ENCODE measurements at regions not wholly inside any gene's neighbourhood (a gene's known extent, or its start where the extent isn't known, plus 50 kb on each side); places are given as distances from the start of the nearest gene placed in this dataset.
A peak's percentile ranks its signal among the peaks of the same experiment; 100 is the strongest.
"Not testable (repeated sequence)": the region's sequence is repeated elsewhere in the genome, so short reads cannot be mapped to it uniquely, and the experiment has no call there.

DNA sequence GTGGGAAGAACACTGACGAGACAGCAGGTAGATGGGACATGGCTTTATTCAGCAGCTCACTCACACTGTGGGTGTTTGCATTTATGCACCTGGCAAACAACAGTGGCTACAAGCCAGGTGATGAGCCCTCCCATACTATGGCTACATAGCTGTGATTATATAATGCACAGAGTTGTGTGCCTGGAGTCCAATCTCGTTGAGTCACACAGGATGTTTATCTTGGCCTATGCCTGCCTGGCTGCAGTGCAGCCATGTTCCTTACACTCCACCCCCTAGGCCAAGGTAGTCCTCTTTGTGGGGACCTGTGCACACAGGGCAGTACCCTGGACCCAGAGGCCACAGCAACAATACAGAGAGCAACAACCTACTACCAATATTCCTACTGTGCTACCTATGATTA, 1643.8 kb downstream of the MRPL39 start:
- DNase-seq (ENCODE audit: low read depth in 2 of 3, low spot score in 2 of 3) = no peak

DNA sequence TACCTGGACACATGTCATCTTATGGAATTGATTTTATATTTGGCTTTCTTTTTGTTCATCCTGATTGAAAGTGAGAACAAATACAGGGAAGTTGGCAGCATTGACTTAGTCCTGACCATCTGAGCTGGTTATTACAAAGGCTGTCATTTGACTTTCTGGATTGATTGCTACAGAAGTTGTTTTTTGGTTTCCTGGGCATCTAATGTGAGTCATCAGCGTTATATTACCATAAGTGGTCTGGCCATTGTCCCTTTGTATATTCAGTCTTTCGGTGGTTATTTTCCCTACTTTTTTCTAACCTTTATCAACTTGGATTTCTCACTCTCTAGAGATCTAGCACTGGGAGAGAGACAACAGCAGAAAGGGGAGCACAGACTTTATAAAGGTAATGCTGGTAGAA, 1646.5 kb downstream of the MRPL39 start:
- no peak for DNase-seq (ENCODE audit: low read depth in 2 of 3, low spot score in 2 of 3)

DNA sequence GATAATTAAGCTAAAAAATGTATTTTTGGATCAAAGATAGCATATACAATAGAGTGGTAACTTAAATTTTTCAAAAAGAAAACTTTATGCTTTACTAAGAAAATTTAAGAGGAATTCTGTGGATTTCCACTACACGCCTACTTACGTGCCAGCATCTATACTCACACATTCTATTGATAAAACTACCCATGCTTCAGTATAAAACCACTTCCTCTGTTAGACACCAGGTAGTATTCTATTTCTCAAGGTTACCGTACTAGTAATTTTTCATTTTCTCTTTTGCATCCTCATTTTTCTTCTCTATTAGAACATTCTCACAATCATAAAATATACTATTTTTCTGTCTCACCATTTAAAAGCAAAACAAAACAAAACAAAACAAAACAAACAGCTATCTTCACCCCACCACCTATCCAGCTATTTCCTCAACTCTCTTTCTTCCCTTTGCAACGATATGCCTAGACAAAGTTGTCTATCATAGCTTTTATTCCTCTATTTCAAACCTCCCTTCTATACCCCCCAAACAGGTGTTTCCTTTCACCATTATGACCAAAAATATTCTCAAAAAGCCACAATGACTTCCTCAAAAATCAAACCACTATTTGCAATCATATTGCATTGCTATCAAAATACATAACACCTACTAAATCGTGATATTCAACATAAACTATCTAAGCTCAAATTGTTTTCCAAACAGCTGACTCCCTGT, 1652.0 kb downstream of the MRPL39 start:
- DNase-seq (ENCODE audit: low read depth in 2 of 3, low spot score in 2 of 3) = peak in 2 of 3 donors; percentile 36 to 80

DNA sequence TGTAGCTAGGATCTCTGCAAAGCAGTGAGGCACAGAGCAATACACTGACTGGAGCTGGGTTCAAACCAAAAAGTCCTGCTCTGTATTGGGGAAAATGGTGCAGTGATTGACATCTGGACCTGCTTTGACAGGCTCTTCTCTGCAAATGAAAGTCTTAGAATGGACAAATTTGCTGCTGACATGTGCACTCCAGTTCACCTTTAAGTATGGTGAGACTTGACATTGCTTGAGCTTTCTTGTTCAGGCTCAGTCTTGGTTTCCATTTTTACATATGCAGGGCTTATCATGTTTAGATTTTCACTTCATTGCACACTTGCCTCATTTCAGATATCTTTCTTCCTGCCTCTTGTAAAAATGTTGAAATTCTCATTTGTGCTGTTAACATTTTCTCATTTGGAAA, 1655.0 kb downstream of the MRPL39 start:
- no peak for DNase-seq (ENCODE audit: low read depth in 2 of 3, low spot score in 2 of 3)

DNA sequence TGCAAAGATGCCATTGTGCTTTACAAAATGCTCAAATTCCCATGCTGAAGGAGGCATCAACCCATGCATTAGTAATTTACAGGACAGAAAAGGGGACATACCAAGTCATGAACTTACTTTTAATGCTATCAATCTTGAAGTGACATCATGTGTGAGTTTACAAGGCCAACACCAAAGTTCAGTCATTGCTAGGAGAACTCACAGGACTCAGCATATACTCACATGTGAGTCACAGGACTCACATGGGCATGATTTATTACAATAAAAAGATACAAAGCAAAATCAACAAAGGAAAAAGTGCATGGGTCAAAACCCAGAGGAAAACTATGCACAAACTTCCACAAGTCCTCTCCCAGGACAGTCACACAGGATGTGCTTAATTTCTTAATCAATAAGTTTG, 1656.0 kb downstream of the MRPL39 start:
- DNase-seq (ENCODE audit: low read depth in 2 of 3, low spot score in 2 of 3) = no peak

DNA sequence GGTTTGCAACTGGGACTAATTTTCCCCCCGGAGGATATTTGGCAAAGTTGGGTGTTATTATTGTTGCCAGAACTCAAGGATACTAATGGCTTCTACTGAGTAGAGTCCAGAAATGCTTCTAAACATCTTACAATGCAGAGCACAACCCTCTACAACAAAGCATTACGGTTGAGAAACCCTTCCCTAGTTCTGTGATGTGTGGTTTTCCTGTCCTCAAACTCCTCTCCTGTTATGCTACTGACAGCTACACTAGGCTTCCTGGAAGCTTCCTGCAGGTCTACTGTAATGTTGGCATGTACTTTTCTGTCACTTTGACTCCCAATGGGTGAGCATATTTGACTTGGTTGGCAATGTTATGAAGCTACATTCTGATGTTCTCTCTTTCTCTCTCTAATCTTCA, 1656.9 kb downstream of the MRPL39 start:
- no peak for DNase-seq (ENCODE audit: low read depth in 2 of 3, low spot score in 2 of 3)

DNA sequence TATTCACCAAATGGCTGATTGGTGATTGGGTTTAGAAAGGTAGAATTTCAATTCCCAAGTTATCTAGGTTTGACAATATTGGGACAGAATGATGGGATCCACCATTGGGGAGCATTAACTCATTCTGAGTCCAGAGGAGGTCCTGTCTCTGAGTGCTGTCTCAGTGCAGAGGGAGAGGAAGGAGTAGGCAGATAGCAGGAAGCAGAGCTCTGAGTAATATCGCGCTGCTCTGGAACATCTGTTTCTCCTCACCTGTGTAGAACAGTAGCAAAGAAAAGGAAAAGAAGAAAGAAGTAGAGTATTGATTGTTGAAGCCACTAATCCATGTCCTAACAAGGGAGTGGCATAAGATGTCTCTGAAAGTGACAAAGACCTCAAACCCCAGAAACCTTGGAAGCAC, 1657.8 kb downstream of the MRPL39 start:
- no peak for DNase-seq (ENCODE audit: low read depth in 2 of 3, low spot score in 2 of 3)

DNA sequence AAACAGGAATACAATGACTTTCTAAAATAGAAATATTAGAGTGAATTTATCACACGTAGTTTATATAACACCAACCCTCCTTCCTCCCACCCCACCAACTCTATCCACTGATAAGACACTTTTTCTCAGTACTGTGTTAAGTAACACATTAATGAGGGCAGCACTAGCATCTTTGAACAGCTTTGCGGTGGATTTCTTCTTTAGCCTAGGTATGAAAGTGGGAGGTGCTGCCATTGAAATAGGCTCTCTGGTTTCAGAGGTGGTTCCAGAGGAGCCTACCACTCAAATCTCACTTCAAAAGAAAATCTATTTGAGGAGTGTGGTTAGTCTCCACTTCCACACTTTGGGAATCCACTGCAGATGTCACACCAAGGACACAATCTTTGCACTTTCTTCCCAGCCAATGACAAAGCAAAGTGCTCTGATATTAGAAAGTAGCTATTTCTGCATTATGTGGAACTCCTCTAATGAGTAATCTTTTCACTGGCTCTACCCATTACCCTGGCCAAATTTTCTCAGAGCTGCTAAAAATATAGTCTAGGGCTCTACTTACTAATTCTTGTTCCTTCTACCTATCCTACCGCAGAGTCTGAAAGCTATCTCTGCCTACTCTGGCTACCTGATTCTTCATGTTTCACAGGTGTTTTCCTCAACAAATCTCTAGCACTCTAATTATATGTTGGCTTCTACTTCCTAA, 1667.8 kb downstream of the MRPL39 start:
- DNase-seq (ENCODE audit: low read depth in 2 of 3, low spot score in 2 of 3) = no peak

DNA sequence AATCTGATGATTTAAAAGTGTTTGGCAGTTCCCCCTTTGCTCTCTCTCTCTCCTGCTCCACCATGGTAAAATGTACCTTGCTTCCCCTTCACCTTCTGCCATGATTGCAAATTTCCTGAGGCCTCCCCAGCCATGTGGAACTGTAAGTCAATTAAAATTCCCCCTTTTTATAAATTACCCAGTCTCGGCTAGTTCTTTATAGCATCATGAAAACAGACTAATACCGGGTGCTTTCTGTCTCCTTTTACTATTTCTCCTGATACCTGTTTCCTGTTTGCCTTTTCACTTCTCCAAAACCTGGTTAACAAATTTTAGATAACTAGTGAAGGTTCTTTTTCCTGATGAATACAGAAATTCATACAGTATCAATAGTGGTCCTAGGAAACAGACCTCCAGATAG, 1670.3 kb downstream of the MRPL39 start:
- DNase-seq (ENCODE audit: low read depth in 2 of 3, low spot score in 2 of 3) = no peak

DNA sequence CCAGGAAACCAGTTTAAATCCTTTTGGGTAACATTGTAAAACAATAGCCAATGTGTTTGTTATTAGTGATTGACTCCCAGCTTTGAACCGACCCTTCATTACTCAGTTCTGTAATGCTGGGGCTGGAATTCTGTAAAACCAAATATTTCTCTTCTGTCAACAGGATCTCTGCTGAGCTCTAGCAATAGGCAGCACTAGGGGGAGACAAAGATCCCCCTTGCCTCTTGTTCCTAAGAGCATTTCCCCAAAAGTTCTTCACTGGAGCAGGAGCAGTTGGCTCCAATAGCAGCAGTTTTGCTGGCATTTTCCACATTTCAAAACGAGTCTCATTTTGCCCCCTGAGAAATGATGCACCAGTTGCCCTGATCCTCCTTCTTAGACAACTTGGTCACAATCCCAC, 1671.1 kb downstream of the MRPL39 start:
- DNase-seq (ENCODE audit: low read depth in 2 of 3, low spot score in 2 of 3) = peak in 2 of 3 donors; percentile 29 to 44

DNA sequence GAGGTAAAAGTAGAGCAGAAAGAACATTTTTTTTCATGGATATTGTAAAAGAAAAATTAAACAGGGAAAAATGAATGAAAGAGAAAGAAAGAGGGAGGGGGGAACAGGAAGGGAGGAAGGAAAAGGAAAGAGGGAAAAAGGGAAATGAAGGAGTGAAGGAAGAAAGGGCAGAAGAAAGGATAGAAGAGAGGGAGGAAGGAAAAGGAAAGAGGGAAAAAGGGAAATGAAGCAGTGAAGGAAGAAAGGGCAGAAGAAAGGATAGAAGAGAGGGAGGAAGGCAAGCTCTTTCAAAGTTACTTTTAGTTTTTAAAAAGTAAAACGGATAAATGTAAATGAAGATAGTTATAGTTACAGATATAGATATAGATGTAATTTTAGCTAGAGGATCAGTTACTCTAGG, 1676.7 kb downstream of the MRPL39 start:
- DNase-seq (ENCODE audit: low read depth in 2 of 3, low spot score in 2 of 3) = no peak

DNA sequence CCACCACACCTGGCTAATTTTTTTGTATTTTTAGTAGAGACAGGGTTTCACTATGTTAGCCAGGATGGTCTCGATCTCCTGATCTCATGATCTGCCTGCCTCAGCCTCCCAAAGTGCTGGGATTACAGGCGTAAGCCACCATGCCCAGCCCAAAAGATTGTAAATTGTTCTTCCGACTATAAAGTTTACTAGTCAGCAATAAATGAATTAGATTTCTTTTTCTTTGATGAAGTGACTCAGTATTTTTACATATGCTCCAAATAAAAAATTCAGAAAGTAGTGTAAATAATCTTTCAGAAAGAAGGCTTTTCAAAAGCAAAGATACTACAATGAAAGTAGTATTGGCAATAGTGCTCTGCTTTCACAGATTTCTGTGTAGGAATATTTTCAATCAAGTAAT, 1680.9 kb downstream of the MRPL39 start:
- DNase-seq (ENCODE audit: low read depth in 2 of 3, low spot score in 2 of 3) = not testable (repeated sequence)

DNA sequence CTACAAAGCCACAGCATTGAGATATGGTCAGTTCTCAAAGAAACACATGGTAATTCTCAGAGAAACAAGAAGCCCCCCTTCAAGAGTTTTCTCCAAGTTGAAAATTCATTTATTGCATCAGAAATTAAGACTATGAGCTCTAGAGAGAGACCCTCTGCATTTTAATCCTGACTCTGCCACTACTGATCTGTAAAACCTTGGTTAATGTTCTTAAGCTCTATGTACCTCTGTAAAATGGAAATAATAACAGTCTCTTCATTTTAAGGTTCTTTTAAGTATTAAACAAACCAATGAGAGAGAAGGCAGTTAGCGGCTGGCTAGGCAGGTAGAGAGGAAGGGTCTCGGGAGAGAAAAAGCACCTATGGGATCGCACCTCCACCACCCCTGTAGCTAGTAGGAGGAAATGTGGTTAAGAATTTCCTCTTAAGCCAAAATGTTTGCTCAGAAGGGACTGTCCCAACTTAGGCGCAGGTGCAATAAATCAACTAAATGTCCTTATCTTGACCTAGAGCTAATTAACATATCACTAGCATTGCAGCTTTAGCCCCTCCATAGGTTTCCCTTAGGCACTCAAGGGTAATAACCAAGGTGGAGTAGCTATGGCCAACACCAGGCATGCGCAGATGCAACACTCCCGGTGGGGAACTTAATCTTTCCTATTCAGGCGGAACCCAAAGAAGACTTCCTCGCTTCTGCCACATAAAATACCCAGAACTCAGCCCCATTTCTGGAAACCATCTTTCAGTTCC, 1685.4 kb downstream of the MRPL39 start:
- peak in 1 of 3 donors; percentile 0 for DNase-seq (ENCODE audit: low read depth in 2 of 3, low spot score in 2 of 3)

DNA sequence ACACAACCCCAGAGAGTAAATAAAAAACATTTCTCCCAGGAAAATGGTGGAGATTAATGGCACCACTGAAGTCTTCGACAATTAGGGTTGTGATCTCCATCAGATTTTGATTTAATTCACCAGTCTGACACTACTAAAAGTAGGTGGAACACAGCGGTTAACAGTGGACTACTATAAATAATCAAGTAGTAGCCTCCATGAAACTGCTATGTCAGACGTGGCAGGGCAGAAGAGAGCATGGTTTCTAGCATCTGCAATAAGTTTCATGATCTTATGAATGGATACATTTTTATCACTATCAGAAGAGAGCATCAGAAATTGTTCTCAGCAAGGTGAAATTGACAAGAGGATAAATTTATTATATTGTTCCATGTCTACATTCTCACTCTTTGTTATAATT, 1706.6 kb downstream of the MRPL39 start:
- no peak for DNase-seq (ENCODE audit: low read depth in 2 of 3, low spot score in 2 of 3)

DNA sequence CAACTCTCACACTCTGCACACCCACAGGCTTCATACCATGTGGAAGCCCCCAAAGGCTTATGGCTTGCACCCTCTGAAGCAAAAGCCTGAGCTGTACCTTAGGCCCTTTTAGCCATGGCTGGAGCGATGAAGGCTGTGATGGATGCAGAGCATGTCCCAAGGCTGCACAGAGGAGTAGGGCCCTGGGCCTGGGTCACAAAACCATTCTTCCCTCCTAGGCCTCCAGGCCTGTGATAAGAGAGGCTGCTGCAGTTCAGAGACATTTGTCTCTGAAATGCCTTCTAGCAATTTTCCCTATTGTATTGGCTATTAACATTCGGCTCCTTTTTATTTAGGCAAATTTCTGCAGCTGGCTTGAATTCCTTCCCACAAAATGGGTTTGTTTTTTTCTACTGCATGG, 1707.7 kb downstream of the MRPL39 start:
- DNase-seq (ENCODE audit: low read depth in 2 of 3, low spot score in 2 of 3) = no peak

DNA sequence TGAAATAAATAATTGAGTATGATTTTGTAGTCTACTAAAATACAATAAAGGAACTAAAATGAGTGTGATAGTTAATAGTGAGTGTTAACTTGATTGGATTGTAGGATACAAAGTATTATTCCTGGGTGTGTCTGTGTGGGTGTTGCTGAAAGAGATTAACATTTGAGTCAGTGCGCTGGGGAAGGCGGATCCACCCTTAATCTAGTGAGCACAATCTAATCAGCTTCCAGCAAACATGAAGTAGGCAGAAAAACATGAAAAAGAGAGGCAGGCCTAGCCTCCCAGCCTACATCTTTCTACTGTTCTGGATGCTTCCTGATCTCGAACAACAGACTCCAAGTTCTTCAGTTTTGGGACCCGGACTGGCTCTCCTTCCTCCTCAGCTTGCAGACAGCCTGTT, 1716.6 kb downstream of the MRPL39 start:
- DNase-seq (ENCODE audit: low read depth in 2 of 3, low spot score in 2 of 3) = no peak

DNA sequence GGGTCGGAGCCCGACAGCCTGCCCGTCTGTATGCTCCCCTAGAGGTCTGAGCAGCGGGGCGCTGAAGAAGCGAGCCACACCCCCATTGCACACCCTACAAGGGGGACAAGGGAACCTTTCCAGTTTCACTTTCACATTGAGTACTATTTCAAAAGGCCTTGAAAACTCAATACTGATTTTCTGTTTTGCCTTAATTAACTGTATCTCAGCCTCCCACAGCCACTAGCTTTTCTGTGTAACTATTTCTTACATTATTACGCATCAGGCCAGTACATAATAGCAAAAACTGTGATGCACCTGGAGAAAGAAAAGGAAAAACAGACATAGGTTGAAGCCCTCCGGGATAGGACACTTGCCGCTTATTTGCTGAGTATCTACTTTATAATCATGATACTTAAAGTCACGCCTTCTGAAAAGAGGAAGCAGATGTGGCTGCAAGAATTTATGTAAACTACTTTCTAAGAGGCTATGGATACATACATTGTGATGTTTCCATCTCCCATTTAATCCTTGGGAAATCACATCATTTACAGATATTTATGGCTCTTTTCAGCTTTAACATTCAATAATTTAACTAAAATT, 1719.5 kb downstream of the MRPL39 start:
- peak; percentile 2 to 64 (median 17) for DNase-seq (ENCODE audit: low read depth in 2 of 3, low spot score in 2 of 3)

DNA sequence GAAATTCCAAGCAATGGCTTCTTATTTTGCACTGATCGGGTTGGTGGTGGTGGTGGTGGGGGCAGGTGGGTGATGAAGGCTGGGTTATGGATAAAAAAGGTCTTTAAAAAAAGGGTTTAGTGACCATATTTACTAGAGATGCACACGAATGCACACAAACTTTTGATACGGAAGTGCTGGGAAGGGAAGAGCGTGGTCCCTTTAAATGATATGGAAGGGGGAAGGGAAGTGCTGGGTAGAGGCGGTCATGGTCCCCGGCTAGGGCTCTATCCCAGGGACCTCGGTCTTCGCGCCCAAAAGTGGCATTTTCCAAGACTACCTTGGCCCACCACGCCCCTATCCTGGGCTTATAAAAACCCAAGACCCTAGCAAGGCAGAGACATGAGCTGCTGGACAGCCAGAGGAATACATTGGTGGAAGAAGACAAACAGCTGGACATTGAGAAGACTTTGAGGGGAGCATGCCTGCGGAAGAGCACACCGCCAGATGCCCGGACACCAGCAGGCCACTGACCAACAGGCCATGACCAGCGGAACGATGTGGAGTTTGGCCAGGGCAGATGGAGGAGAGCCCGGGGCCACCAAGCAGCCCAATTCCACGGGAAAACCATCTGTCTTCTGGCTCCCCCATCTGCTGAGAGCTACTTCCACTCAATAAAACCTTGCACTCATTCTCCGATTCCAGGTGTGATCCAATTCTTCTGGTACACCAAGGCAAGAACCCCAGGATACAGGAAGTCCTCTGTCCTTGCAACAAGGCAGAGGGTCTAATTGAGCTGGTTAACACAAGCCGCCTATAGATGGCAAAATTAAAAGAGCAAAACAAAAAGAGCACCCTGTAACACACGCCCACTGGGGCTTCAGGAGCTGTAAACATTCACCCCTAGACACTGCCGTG, 1720.2 kb downstream of the MRPL39 start:
- no peak for DNase-seq (ENCODE audit: low read depth in 2 of 3, low spot score in 2 of 3)

DNA sequence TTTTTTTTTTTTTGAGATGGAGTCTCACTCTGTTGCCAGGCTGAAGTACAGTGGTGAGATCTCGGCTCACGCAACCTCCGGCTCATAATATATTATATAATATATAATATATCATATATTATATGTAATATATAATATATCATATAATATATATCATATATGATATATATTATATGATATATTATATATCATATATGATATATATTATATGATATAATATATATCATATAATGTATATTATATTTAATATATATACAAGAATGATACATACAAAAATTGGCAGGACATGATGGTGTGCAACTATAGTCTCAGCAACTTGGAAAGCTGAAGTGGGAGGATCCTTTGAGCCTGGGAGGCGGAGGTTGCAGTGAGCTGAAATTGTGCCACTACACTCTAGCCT, 1725.5 kb downstream of the MRPL39 start:
- DNase-seq (ENCODE audit: low read depth in 2 of 3, low spot score in 2 of 3) = no peak

DNA sequence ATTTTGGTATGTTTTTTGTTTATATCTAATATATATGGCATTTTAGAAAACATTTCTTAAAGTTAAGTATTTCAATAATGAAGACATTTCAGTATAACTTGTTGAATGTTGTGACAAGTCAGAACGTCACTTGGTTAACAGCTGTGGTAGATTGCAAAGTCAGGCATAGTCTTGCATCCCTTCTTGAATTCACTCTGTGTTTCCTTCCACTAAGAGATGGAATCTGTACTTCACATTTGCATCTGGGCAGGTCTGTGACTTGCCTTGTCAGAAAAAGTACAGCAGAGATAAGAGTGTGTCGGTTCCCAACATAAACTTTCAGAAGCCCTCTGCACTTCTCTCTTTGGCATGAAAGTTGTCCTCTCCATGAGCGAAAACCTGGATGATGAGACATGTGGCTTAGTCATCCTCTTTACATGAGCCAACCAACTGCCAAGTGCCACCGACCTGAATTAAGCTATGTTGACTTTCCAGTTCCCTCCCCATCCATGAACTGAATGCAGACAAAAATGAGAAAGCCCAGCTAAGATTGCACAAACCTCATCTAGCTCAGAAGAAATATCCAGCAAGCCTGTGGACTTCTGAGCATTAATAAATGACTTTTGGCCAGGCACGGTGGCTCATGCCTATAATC, 1730.2 kb downstream of the MRPL39 start:
- no peak for DNase-seq (ENCODE audit: low read depth in 2 of 3, low spot score in 2 of 3)
